ENCODE measurements at regions not wholly inside any gene's neighbourhood (a gene's known extent, or its start where the extent isn't known, plus 50 kb on each side); places are given as distances from the start of the nearest gene placed in this dataset.

DNA sequence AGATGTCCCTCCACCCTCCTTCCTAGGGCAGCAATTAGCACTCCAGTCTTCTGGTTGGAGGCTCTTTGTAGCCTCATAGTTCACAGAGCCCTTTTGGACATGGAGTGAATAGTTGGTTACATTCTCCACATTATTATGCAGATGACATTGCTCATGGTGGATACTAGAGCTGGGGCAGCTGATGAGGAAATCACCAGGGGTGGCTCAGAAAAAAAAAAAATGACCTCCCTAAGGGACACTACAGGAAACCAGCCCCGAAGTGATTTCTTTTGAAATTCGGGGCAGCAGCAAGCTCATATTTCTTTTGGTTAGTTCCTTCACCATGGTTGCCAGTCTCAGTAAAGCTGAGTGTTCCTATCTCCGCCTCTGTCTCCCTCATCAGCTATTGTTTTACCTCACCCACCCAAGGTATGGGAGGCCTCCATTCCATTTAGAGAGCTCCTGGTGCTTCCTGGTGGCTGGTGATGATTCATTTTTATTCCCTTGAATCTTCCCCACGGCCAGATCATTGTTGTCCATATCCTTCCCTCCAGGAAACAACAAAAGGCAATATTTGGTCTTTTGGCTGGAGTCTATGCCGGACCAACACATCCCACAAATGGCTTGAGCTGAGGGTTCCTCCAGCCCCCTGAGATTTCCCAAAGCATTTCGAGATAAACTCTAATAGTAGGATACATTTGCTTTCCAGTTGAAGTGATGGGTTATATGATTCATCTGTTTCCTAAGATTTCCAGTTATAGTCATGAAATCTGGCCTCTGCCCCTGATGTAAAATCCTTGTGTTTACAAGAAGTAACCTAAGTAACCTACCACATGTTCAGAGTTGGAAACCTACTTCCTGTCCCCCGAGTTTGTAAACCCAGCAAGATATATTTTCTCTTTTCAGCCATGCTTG, 56.2 kb upstream of the NID2 start:
- TF ChIP-seq CTCF (IDR thresholded peaks at IDR 0.05; ENCODE audit: low read depth, low read length), result no peak
- no peak for TF ChIP-seq POLR2A (IDR thresholded peaks at IDR 0.05; ENCODE audit: extremely low read depth, insufficient read length)
- TF ChIP-seq, protein P1, sequence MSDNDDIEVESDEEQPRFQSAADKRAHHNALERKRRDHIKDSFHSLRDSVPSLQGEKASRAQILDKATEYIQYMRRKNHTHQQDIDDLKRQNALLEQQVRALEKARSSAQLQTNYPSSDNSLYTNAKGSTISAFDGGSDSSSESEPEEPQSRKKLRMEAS (IDR thresholded peaks at IDR 0.05; ENCODE audit: low read depth, low read length), result no peak

All from NB4 (cell line).